Psoas muscle (tissue), 7 donors: ENCODE measurements at regions not wholly inside any gene's neighbourhood (a gene's known extent, or its start where the extent isn't known, plus 50 kb on each side); places are given as distances from the start of the nearest gene placed in this dataset.

Source experiments
- ATAC-seq, 4 donors: fragments of 200-7000 bp; cut with Tn5 transposase; one replicate each; pipeline ENCODE4 v1.9.1; 2020; ENCODE audit warnings: moderate library complexity in 3 of 4, mild to moderate bottlenecking in 2 of 4
- DNase-seq, 2 donors: peaks; one replicate each; pipeline ENCODE4 v3.0.0-alpha.2; 2020
- H3K27ac ChIP-seq: fragments of 200-600 bp; one replicate; pipeline ENCODE4 v1.8.0; 2022
- H3K27me3 ChIP-seq, 3 donors: fragments of 200-600 bp in 1 of 3; one replicate each; pipeline versions ENCODE4 v1.6.1 to v1.8.0; 2013 to 2022; ENCODE audit warnings: low read length in 2 of 3, mild to moderate bottlenecking in 2 of 3, moderate library complexity in 1 of 3; ENCODE audit not compliant: insufficient read depth in 3 of 3
- H3K36me3 ChIP-seq, 2 donors: fragments of 200-600 bp in 1 of 2; one replicate each; pipeline versions ENCODE4 v1.6.1 to v1.8.0; 2013 to 2022; ENCODE audit warnings: low read depth in 1 of 2, mild to moderate bottlenecking in 1 of 2, moderate library complexity in 1 of 2; ENCODE audit not compliant: insufficient read depth in 1 of 2
- H3K4me1 ChIP-seq: fragments of 200-600 bp; one replicate; pipeline ENCODE4 v1.8.0; 2022
- H3K4me3 ChIP-seq: fragments of 200-600 bp; one replicate; pipeline ENCODE4 v1.8.0; 2022; ENCODE audit warnings: mild to moderate bottlenecking
- H3K9me3 ChIP-seq: fragments of 200-600 bp; one replicate; pipeline ENCODE4 v1.8.0; 2022
- CTCF ChIP-seq: fragments of 200-600 bp; IDR thresholded peaks from one replicate; pipeline ENCODE4 v1.8.0; 2022; ENCODE audit warnings: antibody characterized with exemption
- WGBS, 3 donors: extraction: QIAGEN DNeasy Blood & Tissue Kit; methylation state at CpG; one replicate each; pipeline versions ENCODE4 v1.1.6 to v1.1.7; 2013; 5-methylcytosine and 5-hydroxymethylcytosine counted together
- intact Hi-C, 2 donors: fragments of 100-400 bp; cut with DNase I; formaldehyde crosslinking; loops; one replicate each; pipeline versions ENCODE4 v1.11.0 to v1.14.2; 2022
- donor health status: healthy with polysubstance abuse.
- donor health status: DM: no; HTN: no; CAD: no; lungs with moderate emphysema.
- donor health status: Bipolar disorder and iron deficiency.
- donor health status: healthy.
- donor health status: DM: yes; HTN: yes; CAD: no.
- donor health status: DM: no; HTN: no; CAD: no.
- donor health status: DM: yes; HTN: yes; CAD: no.

DNA sequence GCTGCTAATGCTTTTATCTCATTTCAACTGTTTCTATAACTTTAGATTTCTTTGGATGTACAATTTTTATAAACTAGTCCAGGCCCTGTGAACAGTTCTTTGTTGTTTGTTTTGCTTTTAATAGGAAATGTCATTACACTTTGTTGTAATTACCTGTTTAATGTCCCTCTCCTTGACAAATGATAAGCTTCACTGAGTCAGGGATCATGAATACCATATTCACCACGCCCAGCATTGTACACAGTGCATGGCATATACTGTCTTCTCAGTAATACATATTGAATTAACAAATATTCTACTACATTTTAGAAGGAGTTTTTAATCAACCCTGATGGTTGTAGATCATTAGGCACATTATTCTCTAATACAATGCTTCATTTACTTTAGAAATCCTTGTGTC is 1105.0 kb downstream of the MAT2B start:
- Histone ChIP-seq H3K9me3 (no peaks in the 10 kb centered on the region), H3K4me1 (no peaks in the 10 kb centered on the region), H3K27me3 (no peaks in the 10 kb centered on the region), H3K36me3 (no peaks in the 10 kb centered on the region), H3K4me3 (no peak overlapping the region), H3K27ac (no peak overlapping the region)
- no peak for TF ChIP-seq CTCF
- DNase-seq (no peak), ATAC-seq (no peak)
- WGBS, 3 donors: 71 to 83% (median 73%) methylated on average over 1 of the region's 1 CpG
- intact Hi-C loops: no loop called here

- H3K4me1 ChIP-seq: no peaks in the 10 kb centered on the region
- ATAC-seq (no peak), DNase-seq (no peak)
- no peak for TF ChIP-seq CTCF
- intact Hi-C loops: no loop called here
- no peaks in the 10 kb centered on the region for H3K36me3 ChIP-seq
- no peaks in the 10 kb centered on the region for H3K9me3 ChIP-seq
- H3K27me3 ChIP-seq: no peaks in the 10 kb centered on the region
- H3K27ac ChIP-seq: no peak overlapping the region
- no peak overlapping the region for H3K4me3 ChIP-seq
Observed at GRCh38 chr5:164614707-164615106, 1109.3 kb downstream of the MAT2B start.

DNA sequence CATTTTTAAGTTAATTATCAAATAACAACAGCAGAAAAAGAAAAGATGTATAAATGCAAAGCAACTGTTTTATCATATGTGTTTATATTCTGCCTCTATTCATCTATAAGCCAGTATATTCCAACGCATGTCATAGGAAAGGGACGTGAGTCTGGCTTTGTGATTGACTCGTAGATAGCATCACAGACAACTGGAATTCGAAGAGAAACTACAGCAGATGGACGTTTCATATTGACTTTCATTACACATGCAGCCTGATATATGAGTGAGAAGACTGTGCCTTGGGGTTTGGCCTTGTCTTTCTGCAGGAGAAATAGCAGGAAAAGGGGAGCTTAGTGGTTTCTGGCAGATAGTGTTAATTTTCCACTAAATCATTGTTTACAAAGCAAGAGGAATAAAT is 1111.9 kb downstream of the MAT2B start:
- intact Hi-C loops: no loop called here
- no peak for ATAC-seq
- Histone ChIP-seq H3K9me3 (no peaks in the 10 kb centered on the region), H3K36me3 (no peaks in the 10 kb centered on the region), H3K27me3 (no peaks in the 10 kb centered on the region), H3K4me3 (no peak overlapping the region), H3K27ac (no peak overlapping the region), H3K4me1 (no peaks in the 10 kb centered on the region)
- WGBS, 3 donors: 66 to 71% (median 70%) methylated on average over 5 of the region's 5 CpGs
- no peak for TF ChIP-seq CTCF
- DNase-seq: no peak

DNA sequence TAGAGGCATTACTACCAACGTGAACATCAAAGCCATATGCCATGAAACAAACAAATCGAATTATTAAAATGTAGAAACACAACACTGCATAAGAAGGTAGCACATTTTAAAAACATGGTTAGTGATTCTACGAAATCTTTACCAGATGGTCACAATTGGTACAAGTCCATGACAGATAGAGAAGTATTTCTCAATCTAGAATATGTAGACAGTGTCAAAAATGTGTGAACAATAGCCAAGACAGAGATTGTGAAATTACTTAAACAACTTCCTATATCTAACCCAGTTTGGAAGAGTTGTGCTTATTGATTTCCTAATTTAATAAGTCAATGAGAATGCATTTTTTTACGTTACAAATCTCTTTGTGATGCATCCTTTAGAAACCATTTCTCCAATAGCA is 1121.6 kb downstream of the MAT2B start:
- ATAC-seq: no peak
- 65 to 69% (median 68%) methylated on average over 4 of the region's 4 CpGs for WGBS, 3 donors
- TF ChIP-seq CTCF: no peak
- H3K4me3 ChIP-seq: no peak overlapping the region
- no peaks in the 10 kb centered on the region for H3K36me3 ChIP-seq
- no peaks in the 10 kb centered on the region for H3K9me3 ChIP-seq
- no peak for DNase-seq
- H3K27me3 ChIP-seq: no peaks in the 10 kb centered on the region
- H3K27ac ChIP-seq: no peak overlapping the region
- H3K4me1 ChIP-seq: no peaks in the 10 kb centered on the region
- intact Hi-C loops: no loop called here

- Histone ChIP-seq H3K36me3 (no peaks in the 10 kb centered on the region), H3K27ac (no peak overlapping the region), H3K4me1 (no peaks in the 10 kb centered on the region), H3K9me3 (no peaks in the 10 kb centered on the region), H3K4me3 (no peak overlapping the region), H3K27me3 (no peaks in the 10 kb centered on the region)
- no peak for ATAC-seq
- intact Hi-C loops: no loop called here
- 17 to 33% (median 21%) methylated on average over 1 of the region's 1 CpG for WGBS, 3 donors
- TF ChIP-seq CTCF: no peak
- no peak for DNase-seq
Observed at GRCh38 chr5:164636456-164636855, 1131.0 kb downstream of the MAT2B start.
